ENCODE measurements at regions not wholly inside any gene's neighbourhood (a gene's known extent, or its start where the extent isn't known, plus 50 kb on each side); places are given as distances from the start of the nearest gene placed in this dataset.
"Not testable (repeated sequence)": the region's sequence is repeated elsewhere in the genome, so short reads cannot be mapped to it uniquely, and the experiment has no call there.

GRCh38 chr3:110887176-110887575 lies 184.4 kb upstream of the NECTIN3 start:
- no peak for DNase-seq (ENCODE audit: low spot score)

GRCh38 chr3:110888625-110889375 lies 182.8 kb upstream of the NECTIN3 start:
- not testable (repeated sequence) for DNase-seq (ENCODE audit: low spot score)

GRCh38 chr3:110889376-110889699 lies 182.3 kb upstream of the NECTIN3 start:
- not testable (repeated sequence) for DNase-seq (ENCODE audit: low spot score)

GRCh38 chr3:110894574-110894973 lies 177.0 kb upstream of the NECTIN3 start:
- DNase-seq (ENCODE audit: low spot score): no peak

GRCh38 chr3:110895054-110895453 lies 176.6 kb upstream of the NECTIN3 start:
- DNase-seq (ENCODE audit: low spot score): no peak

- no peak for DNase-seq (ENCODE audit: low spot score)
These were observed 174.6 kb upstream of the NECTIN3 start for GRCh38 chr3:110897046-110897445.

GRCh38 chr3:110900576-110900975 lies 171.0 kb upstream of the NECTIN3 start:
- no peak for DNase-seq (ENCODE audit: low spot score)

GRCh38 chr3:110901536-110901935 lies 170.1 kb upstream of the NECTIN3 start:
- no peak for DNase-seq (ENCODE audit: low spot score)

- DNase-seq (ENCODE audit: low spot score): no peak
These were observed 169.0 kb upstream of the NECTIN3 start for GRCh38 chr3:110902453-110903085.

GRCh38 chr3:110903771-110904519 lies 167.7 kb upstream of the NECTIN3 start:
- DNase-seq (ENCODE audit: low spot score): no peak

- no peak for DNase-seq (ENCODE audit: low spot score)
These were observed 167.1 kb upstream of the NECTIN3 start for GRCh38 chr3:110904520-110904890.

GRCh38 chr3:110905121-110905520 lies 166.5 kb upstream of the NECTIN3 start:
- DNase-seq (ENCODE audit: low spot score): no peak

- DNase-seq (ENCODE audit: low spot score): no peak
These were observed 161.8 kb upstream of the NECTIN3 start for GRCh38 chr3:110909839-110910238.

GRCh38 chr3:110910346-110910955 lies 161.2 kb upstream of the NECTIN3 start:
- DNase-seq (ENCODE audit: low spot score): no peak

GRCh38 chr3:110918963-110919362 lies 152.7 kb upstream of the NECTIN3 start:
- no peak for DNase-seq (ENCODE audit: low spot score)

- DNase-seq (ENCODE audit: low spot score): no peak
These were observed 145.8 kb upstream of the NECTIN3 start for GRCh38 chr3:110925798-110926197.

- no peak for DNase-seq (ENCODE audit: low spot score)
These were observed 143.5 kb upstream of the NECTIN3 start for GRCh38 chr3:110928016-110928662.

- DNase-seq (ENCODE audit: low spot score): no peak
These were observed 141.8 kb upstream of the NECTIN3 start for GRCh38 chr3:110929816-110930215.

- DNase-seq (ENCODE audit: low spot score): no peak
These were observed 139.0 kb upstream of the NECTIN3 start for GRCh38 chr3:110932567-110932966.

GRCh38 chr3:110933821-110934426 lies 137.7 kb upstream of the NECTIN3 start:
- DNase-seq (ENCODE audit: low spot score): no peak

GRCh38 chr3:110938629-110939028 lies 133.0 kb upstream of the NECTIN3 start:
- DNase-seq (ENCODE audit: low spot score): no peak

- no peak for DNase-seq (ENCODE audit: low spot score)
These were observed 131.6 kb upstream of the NECTIN3 start for GRCh38 chr3:110940055-110940454.
